Parathyroid adenoma (tissue), 2 donors: ENCODE measurements at regions not wholly inside any gene's neighbourhood (a gene's known extent, or its start where the extent isn't known, plus 50 kb on each side); places are given as distances from the start of the nearest gene placed in this dataset.
"Not testable (repeated sequence)": the region's sequence is repeated elsewhere in the genome, so short reads cannot be mapped to it uniquely, and the experiment has no call there.

Experiments used
- H2AFZ ChIP-seq: fragments of 300-600 bp; sonication (generic); one replicate; pipeline ENCODE4 v1.7.0; 2017; ENCODE audit warnings: antibody characterized with exemption, mild to moderate bottlenecking
- H3K27ac ChIP-seq: fragments of 300-600 bp; sonication (generic); one replicate; pipeline ENCODE4 v1.7.0; 2017
- H3K27me3 ChIP-seq: fragments of 300-600 bp; sonication (generic); one replicate; pipeline ENCODE4 v1.7.0; 2017; ENCODE audit warnings: low read length; ENCODE audit not compliant: control insufficient read depth, insufficient read depth
- H3K36me3 ChIP-seq: fragments of 300-600 bp; sonication (generic); one replicate; pipeline ENCODE4 v1.7.0; 2017; ENCODE audit warnings: low read length; ENCODE audit not compliant: control insufficient read depth, insufficient read depth
- H3K4me1 ChIP-seq: fragments of 300-600 bp; sonication (generic); one replicate; pipeline ENCODE4 v1.7.0; 2017; ENCODE audit warnings: control low read depth
- H3K4me2 ChIP-seq: fragments of 300-600 bp; sonication (generic); one replicate; pipeline ENCODE4 v1.7.0; 2017; ENCODE audit warnings: low read length
- H3K4me3 ChIP-seq: fragments of 300-600 bp; sonication (generic); one replicate; pipeline ENCODE4 v1.7.0; 2017; ENCODE audit warnings: low read depth, low read length
- H3K79me2 ChIP-seq: fragments of 300-600 bp; sonication (generic); one replicate; pipeline ENCODE4 v1.7.0; 2017; ENCODE audit warnings: control low read depth
- H3K9ac ChIP-seq: fragments of 300-600 bp; sonication (generic); one replicate; pipeline ENCODE4 v1.7.0; 2017; ENCODE audit warnings: mild to moderate bottlenecking
- H3K9me3 ChIP-seq: fragments of 300-600 bp; sonication (generic); one replicate; pipeline ENCODE4 v1.7.0; 2017; ENCODE audit warnings: low read length; ENCODE audit not compliant: control insufficient read depth
- CTCF ChIP-seq: fragments of 300-600 bp; sonication (generic); IDR thresholded peaks from one replicate; pipeline ENCODE4 v1.7.0; 2017; ENCODE audit warnings: antibody characterized with exemption, mild to moderate bottlenecking
- donor health status: primary hyperparathyroidism.

GRCh38 chr11:103608566-103608965, 427.9 kb upstream of the DDI1 start:
- Histone ChIP-seq H3K9me3 (no peaks in the 10 kb centered on the region), H3K36me3 (no peaks in the 10 kb centered on the region), H3K4me2 (no peak overlapping the region), H3K9ac (no peak overlapping the region), H3K27ac (no peak overlapping the region), H2AFZ (no peak overlapping the region), H3K4me1 (no peaks in the 10 kb centered on the region), H3K4me3 (no peak overlapping the region), H3K79me2 (no peaks in the 10 kb centered on the region), H3K27me3 (no peaks in the 10 kb centered on the region)
- no peak for TF ChIP-seq CTCF

DNA sequence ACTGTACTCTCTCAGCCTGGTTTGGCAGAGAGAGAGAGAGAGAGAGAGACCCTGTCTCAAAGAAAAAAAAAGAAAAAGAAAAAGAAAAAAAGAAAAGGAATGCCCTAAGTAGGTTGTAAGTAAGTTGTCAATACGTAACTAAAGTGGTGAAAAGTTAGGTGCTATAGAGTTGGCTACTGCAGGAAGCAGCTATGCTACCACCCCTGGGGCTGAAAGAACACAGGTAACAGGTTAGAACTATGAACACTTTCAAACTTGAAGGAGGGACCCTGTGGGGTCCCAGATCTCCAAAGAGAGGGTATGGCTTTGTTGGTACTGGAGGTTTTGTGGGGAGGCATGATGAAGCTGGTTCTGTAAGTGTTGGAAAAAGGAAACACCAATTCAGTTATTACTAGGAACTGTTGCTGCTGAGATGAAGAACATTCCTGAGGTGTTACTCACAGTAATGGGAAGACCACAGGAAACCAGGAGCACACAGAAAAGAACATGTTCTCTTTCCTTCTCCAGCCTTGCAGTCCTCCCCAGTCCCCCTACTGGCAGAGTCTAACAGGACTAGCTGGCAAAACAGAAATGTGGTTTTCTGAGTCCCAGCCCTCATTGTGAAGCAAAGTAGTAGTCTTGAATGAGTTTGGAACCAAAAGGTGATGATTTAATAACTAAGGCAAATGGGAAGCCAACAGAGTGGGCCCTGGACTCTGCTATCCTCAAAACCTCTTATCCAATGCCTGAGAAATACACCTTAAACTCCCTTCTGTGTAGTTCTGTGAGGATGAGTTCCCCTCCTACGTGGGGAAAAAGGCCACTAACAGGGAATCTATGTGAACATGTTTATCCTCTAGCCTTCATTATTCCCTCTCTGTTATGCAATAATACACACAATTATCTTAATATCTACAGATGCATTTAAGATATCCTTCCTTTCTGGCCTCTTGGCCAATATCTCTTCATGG, 427.0 kb upstream of the DDI1 start:
- no peak overlapping the region for H3K4me3 ChIP-seq
- H3K9ac ChIP-seq, result no peak overlapping the region
- H3K27ac ChIP-seq, result no peak overlapping the region
- no peaks in the 10 kb centered on the region for H3K4me1 ChIP-seq
- H3K79me2 ChIP-seq, result no peaks in the 10 kb centered on the region
- no peak overlapping the region for H2AFZ ChIP-seq
- no peaks in the 10 kb centered on the region for H3K27me3 ChIP-seq
- H3K9me3 ChIP-seq, result no peaks in the 10 kb centered on the region
- TF ChIP-seq CTCF, result no peak
- no peak overlapping the region for H3K4me2 ChIP-seq
- H3K36me3 ChIP-seq, result no peaks in the 10 kb centered on the region

GRCh38 chr11:103610435-103610834, 426.0 kb upstream of the DDI1 start:
- Histone ChIP-seq H3K9ac (no peak overlapping the region), H3K4me1 (no peaks in the 10 kb centered on the region), H3K4me3 (no peak overlapping the region), H3K79me2 (no peaks in the 10 kb centered on the region), H3K27me3 (no peaks in the 10 kb centered on the region), H3K36me3 (no peaks in the 10 kb centered on the region), H3K9me3 (no peaks in the 10 kb centered on the region), H2AFZ (no peak overlapping the region), H3K4me2 (no peak overlapping the region), H3K27ac (no peak overlapping the region)
- TF ChIP-seq CTCF, result no peak

GRCh38 chr11:103611526-103612260, 424.7 kb upstream of the DDI1 start:
- H3K27ac ChIP-seq, H3K4me3 ChIP-seq, H3K27me3 ChIP-seq, H3K36me3 ChIP-seq, H3K4me2 ChIP-seq, H2AFZ ChIP-seq, H3K4me1 ChIP-seq, H3K9ac ChIP-seq, H3K79me2 ChIP-seq, H3K9me3 ChIP-seq: not testable (repeated sequence)

DNA sequence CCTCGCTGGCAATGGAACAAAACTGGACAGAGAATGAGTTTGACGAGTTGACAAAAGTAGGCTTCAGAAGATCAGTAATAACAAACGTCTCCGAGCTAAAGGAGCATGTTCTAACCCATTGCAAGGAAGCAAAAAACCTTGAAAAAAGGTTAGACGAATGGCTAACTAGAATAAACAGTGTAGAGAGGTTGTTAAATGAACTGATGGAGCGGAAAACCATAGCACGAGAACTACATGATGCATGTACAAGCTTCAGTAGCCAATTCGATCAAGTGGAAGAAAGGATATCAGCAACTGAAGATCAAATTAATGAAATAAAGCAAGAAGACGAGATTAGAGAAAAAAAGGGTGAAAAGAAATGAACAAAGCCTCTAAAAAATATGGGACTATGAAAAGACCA, 424.0 kb upstream of the DDI1 start:
- H3K36me3 ChIP-seq, H3K4me1 ChIP-seq, H3K4me2 ChIP-seq, H2AFZ ChIP-seq, H3K27me3 ChIP-seq, H3K9me3 ChIP-seq, H3K4me3 ChIP-seq, H3K79me2 ChIP-seq, H3K9ac ChIP-seq, H3K27ac ChIP-seq: not testable (repeated sequence)

DNA sequence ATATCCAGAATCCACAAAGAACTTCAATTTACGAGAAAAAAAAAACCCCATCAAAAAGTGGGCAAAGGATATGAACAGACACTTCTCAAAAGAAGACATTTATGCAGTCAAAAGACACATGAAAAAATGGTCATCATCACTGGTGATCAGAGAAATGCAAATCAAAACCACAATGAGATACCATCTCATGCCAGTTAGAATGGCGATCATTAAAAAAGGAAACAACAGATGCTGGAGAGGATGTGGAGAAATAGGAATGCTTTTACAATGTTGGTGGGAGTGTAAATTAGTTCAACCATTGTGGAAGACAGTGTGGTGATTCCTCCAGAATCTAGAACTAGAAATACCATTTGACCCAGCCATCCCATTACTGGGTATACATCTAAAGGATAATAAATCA, 419.9 kb upstream of the DDI1 start:
- not testable (repeated sequence) for H3K36me3 ChIP-seq, H2AFZ ChIP-seq, H3K9ac ChIP-seq, H3K9me3 ChIP-seq, H3K4me1 ChIP-seq, H3K4me3 ChIP-seq, H3K27me3 ChIP-seq, H3K79me2 ChIP-seq, H3K4me2 ChIP-seq, H3K27ac ChIP-seq
